ENCODE measurements at regions not wholly inside any gene's neighbourhood (a gene's known extent, or its start where the extent isn't known, plus 50 kb on each side); places are given as distances from the start of the nearest gene placed in this dataset.

- TF ChIP-seq CTCF (conservative IDR thresholded peaks at IDR 0.05; ENCODE audit: low read length) (no peak), EZH2phosphoT487 (IDR thresholded peaks at IDR 0.05; ENCODE audit: borderline replicate concordance, low read depth, low read length) (no peak)
Observed at GRCh38 chr7:94067506-94067905, 63.4 kb upstream of the BET1 start.

All from OCI-LY7 (cell line).